IMR-90 (cell line): ENCODE measurements at regions not wholly inside any gene's neighbourhood (a gene's known extent, or its start where the extent isn't known, plus 50 kb on each side); places are given as distances from the start of the nearest gene placed in this dataset.

Experiments
- ATAC-seq: fragments of 200-7000 bp; cut with Tn5 transposase; 2 replicates; pipeline ENCODE4 v1.9.1; 2020; ENCODE audit warnings: low read depth, mild to moderate bottlenecking, moderate library complexity
- BruUV-seq: library from RNA; stranded (reverse); fragments of 400-500 nt; replicated peaks from 2 replicates; lab custom pipeline; 2021; lab: Mats Ljungman, UMichigan
- CTCF ChIA-PET: fragments of 300-600 bp; formaldehyde crosslinking; extraction: SDS; loops from one replicate; lab custom pipeline; 2021; ENCODE audit warnings: antibody characterized with exemption; lab: Yijun Ruan, JAX
- POLR2A ChIA-PET: fragments of 300-600 bp; sonication (Branson Sonifier 250); formaldehyde crosslinking; loops from one replicate; lab custom pipeline; 2022; ENCODE audit warnings: antibody characterized with exemption; ENCODE audit not compliant: unreplicated experiment; lab: Charles Lee
- DNase-seq: peaks from one replicate; pipeline ENCODE4 v3.0.0; 2013
- H2AFZ ChIP-seq: replicated peaks from 2 replicates; pipeline ENCODE3; 2013; ENCODE audit warnings: low read length, mild to moderate bottlenecking; ENCODE audit not compliant: poor library complexity
- H2AK5ac ChIP-seq: 2 replicates; pipeline ENCODE4 v1.6.1; 2013; ENCODE audit warnings: low read depth, low read length, inconsistent platforms
- H2AK9ac ChIP-seq: replicated peaks from 2 replicates; pipeline ENCODE3; 2013; ENCODE audit warnings: mild to moderate bottlenecking, low read depth, low read length, moderate library complexity; ENCODE audit not compliant: poor library complexity
- H2BK120ac ChIP-seq: 2 replicates; pipeline ENCODE4 v1.6.1; 2013; ENCODE audit warnings: low read depth, low read length, inconsistent platforms
- H2BK15ac ChIP-seq: 3 replicates; pipeline ENCODE4 v1.6.1; 2013; ENCODE audit warnings: low read depth, low read length, inconsistent platforms
- H2BK20ac ChIP-seq: 2 replicates; pipeline ENCODE4 v1.6.1; 2013; ENCODE audit warnings: low read depth, mild to moderate bottlenecking, inconsistent platforms, low read length, moderate library complexity
- H2BK5ac ChIP-seq: 2 replicates; pipeline ENCODE4 v1.6.1; 2013; ENCODE audit warnings: mild to moderate bottlenecking, low read depth, low read length, inconsistent platforms; ENCODE audit not compliant: poor library complexity, severe bottlenecking
- H3K14ac ChIP-seq: replicated peaks from 2 replicates; pipeline ENCODE4 v1.6.1; 2013; ENCODE audit warnings: low read depth, low read length, inconsistent platforms
- H3K18ac ChIP-seq: 2 replicates; pipeline ENCODE4 v1.6.1; 2013; ENCODE audit warnings: low read depth, low read length, control low read depth
- H3K23ac ChIP-seq: 2 replicates; pipeline ENCODE4 v1.6.1; 2013; ENCODE audit warnings: low read depth, low read length, inconsistent platforms
- H3K27ac ChIP-seq: 2 replicates; pipeline ENCODE4 v1.5.1; 2013; ENCODE audit warnings: mild to moderate bottlenecking, control low read depth, low read length; ENCODE audit not compliant: insufficient read depth
- H3K27me3 ChIP-seq: 2 replicates; pipeline ENCODE4 v1.6.1; 2013; ENCODE audit warnings: low read length; ENCODE audit not compliant: control insufficient read depth, insufficient read depth
- H3K36me3 ChIP-seq: 2 replicates; pipeline ENCODE4 v1.6.1; 2013; ENCODE audit warnings: low read length, mixed read lengths; ENCODE audit not compliant: control insufficient read depth, insufficient read depth
- H3K4ac ChIP-seq: 2 replicates; pipeline ENCODE4 v1.6.1; 2013; ENCODE audit warnings: low read depth, low read length, inconsistent platforms
- H3K4me1 ChIP-seq: 2 replicates; pipeline ENCODE4 v1.6.1; 2013; ENCODE audit warnings: low read length, mixed read lengths; ENCODE audit not compliant: control insufficient read depth, insufficient read depth
- H3K4me2 ChIP-seq: 2 replicates; pipeline ENCODE4 v1.6.1; 2013; ENCODE audit warnings: low read depth, mild to moderate bottlenecking, control low read depth, low read length, moderate library complexity
- H3K4me3 ChIP-seq: 2 replicates; pipeline ENCODE4 v1.5.1; 2013; ENCODE audit warnings: low read depth, mild to moderate bottlenecking, control low read depth, low read length, moderate library complexity; ENCODE audit not compliant: insufficient read depth
- H3K56ac ChIP-seq: 2 replicates; pipeline ENCODE4 v1.6.1; 2013; ENCODE audit warnings: low read length, inconsistent platforms; ENCODE audit not compliant: insufficient read depth; ENCODE audit errors: extremely low read depth
- H3K79me1 ChIP-seq, 2 experiments: 2 replicates each; pipeline ENCODE4 v1.6.1; 2013; ENCODE audit warnings: low read length in 2 of 2, inconsistent platforms in 1 of 2, low read depth in 1 of 2
- H3K9ac ChIP-seq: 2 replicates; pipeline ENCODE4 v1.6.1; 2013; ENCODE audit warnings: low read depth, low read length, control low read depth
- H3K9me1 ChIP-seq: 2 replicates; pipeline ENCODE4 v1.6.1; 2013; ENCODE audit warnings: low read length, inconsistent platforms; ENCODE audit not compliant: insufficient read depth
- H3K9me3 ChIP-seq: 2 replicates; pipeline ENCODE4 v1.6.1; 2013; ENCODE audit warnings: low read length; ENCODE audit not compliant: control insufficient read depth, insufficient read depth
- H4K20me1 ChIP-seq: 2 replicates; pipeline ENCODE4 v1.6.1; 2013; ENCODE audit warnings: low read length, inconsistent platforms; ENCODE audit not compliant: insufficient read depth
- H4K5ac ChIP-seq: 2 replicates; pipeline ENCODE4 v1.6.1; 2013; ENCODE audit warnings: mild to moderate bottlenecking, low read depth, low read length, control low read depth
- H4K8ac ChIP-seq, 2 experiments: 2 replicates each; pipeline ENCODE4 v1.6.1; 2013; ENCODE audit warnings: low read depth in 2 of 2, low read length in 2 of 2, control low read depth in 1 of 2, inconsistent platforms in 1 of 2
- H4K91ac ChIP-seq: 2 replicates; pipeline ENCODE4 v1.6.1; 2013; ENCODE audit warnings: low read depth, low read length, inconsistent platforms; ENCODE audit not compliant: insufficient read depth
- BHLHE40 ChIP-seq: fragments of 150-350 bp; IDR thresholded peaks from 2 replicates; pipeline ENCODE4 v1.6.1; 2016; ENCODE audit warnings: mild to moderate bottlenecking, low read depth, low read length
- CEBPB ChIP-seq: IDR thresholded peaks from 2 replicates; pipeline ENCODE4 v1.6.1; 2012; ENCODE audit warnings: low read depth, low read length, improper control_type of control experiment
- ELK1 ChIP-seq: fragments of 150-350 bp; IDR thresholded peaks from 2 replicates; pipeline ENCODE4 v1.6.1; 2016; ENCODE audit warnings: low read depth, mild to moderate bottlenecking, low read length, moderate library complexity, borderline replicate concordance
- FOS ChIP-seq: fragments of 150-350 bp; IDR thresholded peaks from 2 replicates; pipeline ENCODE4 v1.6.1; 2016; ENCODE audit warnings: low read depth, low read length
- MAFK ChIP-seq: IDR thresholded peaks from 2 replicates; pipeline ENCODE4 v1.6.1; 2012; ENCODE audit warnings: low read depth, low read length, improper control_type of control experiment
- MAZ ChIP-seq: IDR thresholded peaks from 2 replicates; pipeline ENCODE4 v1.6.1; 2012; ENCODE audit warnings: low read depth, mild to moderate bottlenecking, low read length, improper control_type of control experiment, moderate library complexity, borderline replicate concordance
- MXI1 ChIP-seq: IDR thresholded peaks from 2 replicates; pipeline ENCODE4 v1.6.1; 2012; ENCODE audit warnings: low read depth, mild to moderate bottlenecking, low read length, moderate library complexity, borderline replicate concordance
- NFE2L2 ChIP-seq: fragments of 150-350 bp; IDR thresholded peaks from 2 replicates; pipeline ENCODE4 v1.6.1; 2016; ENCODE audit warnings: low read depth, mild to moderate bottlenecking, low read length
- POLR2A ChIP-seq: IDR thresholded peaks from 2 replicates; pipeline ENCODE4 v1.6.1; 2012; ENCODE audit warnings: mild to moderate bottlenecking, low read depth, low read length
- SMC3 ChIP-seq: fragments of 150-350 bp; IDR thresholded peaks from 2 replicates; pipeline ENCODE4 v1.6.1; 2016; ENCODE audit warnings: low read depth, mild to moderate bottlenecking, antibody characterized with exemption, low read length, moderate library complexity
- USF2 ChIP-seq: fragments of 150-350 bp; IDR thresholded peaks from 2 replicates; pipeline ENCODE4 v1.6.1; 2017; ENCODE audit warnings: mild to moderate bottlenecking, antibody characterized with exemption, low read length, low read depth
- WGBS, 2 experiments: methylation state at CpG; one replicate each; pipeline versions ENCODE4 v1.1.5 to v1.1.7; 2013; ENCODE audit warnings: missing lambda C conversion rate in 2 of 2; ENCODE audit not compliant: insufficient read length in 1 of 2; ENCODE audit errors: extremely low coverage in 2 of 2; 5-methylcytosine and 5-hydroxymethylcytosine counted together
- dilution Hi-C: fragments of 300-500 bp; cut with HindIII; formaldehyde crosslinking; loops from one replicate; pipeline ENCODE4 v1.14.3; 2018; ENCODE audit warnings: low sequenced_read_pairs; ENCODE audit not compliant: unreplicated experiment
- in situ Hi-C: fragments of 300-500 bp; cut with MboI; formaldehyde crosslinking; loops from 3 replicates; pipeline ENCODE4 v1.14.3; 2019; ENCODE audit warnings: low sequenced_read_pairs, inconsistent platforms, mixed read lengths
- intact Hi-C: fragments of 100-400 bp; cut with micrococcal nuclease; formaldehyde crosslinking; loops from 2 replicates; pipeline ENCODE4 v1.10.0; 2022

GRCh38 chr6:139860203-139860602, 485.8 kb upstream of the CITED2 start:
- Histone ChIP-seq H2BK120ac (no peak overlapping the region), H2BK15ac (no peak overlapping the region), H3K4me1 (peaks cover 12% of the 10 kb centered on the region), H4K8ac (no peak overlapping the region), H3K27me3 (no peaks in the 10 kb centered on the region), H3K18ac (no peak overlapping the region), H2AK5ac (no peak overlapping the region), H4K20me1 (no peaks in the 10 kb centered on the region), H3K4me3 (no peak overlapping the region), H3K4me2 (no peak overlapping the region), H4K5ac (no peak overlapping the region), H3K56ac (no peak overlapping the region), H3K9ac (no peak overlapping the region), H4K91ac (no peak overlapping the region), H3K9me1 (peaks cover 8% of the 10 kb centered on the region; the same call in 1 of the 2 replicates), H3K9me3 (no peaks in the 10 kb centered on the region), H2AK9ac (no peak overlapping the region), H2BK5ac (no peak overlapping the region), H2AFZ (no peak overlapping the region), H3K27ac (no peak overlapping the region), H3K4ac (no peak overlapping the region), H3K79me1 (no peaks in the 10 kb centered on the region), H3K14ac (no peak overlapping the region), H3K36me3 (no peaks in the 10 kb centered on the region), H3K23ac (no peak overlapping the region), H2BK20ac (no peak overlapping the region)
- TF ChIP-seq FOS (no peak), BHLHE40 (no peak), ELK1 (no peak), MAZ (no peak), NFE2L2 (no peak), USF2 (no peak), POLR2A (no peak), MAFK (no peak), CEBPB (no peak), MXI1 (no peak), SMC3 (no peak)
- dilution Hi-C loops (no loop called here), intact Hi-C loops (no loop called here), in situ Hi-C loops (no loop called here)
- no TSS peak for BruUV-seq
- ChIA-PET CTCF (no interaction called here), POLR2A (no interaction called here)
- no CpG with 5 or more reads among the region's 4 CpGs for WGBS, 2 experiments
- ATAC-seq, result no peak
- DNase-seq, result no peak
